ENCODE measurements at regions not wholly inside any gene's neighbourhood (a gene's known extent, or its start where the extent isn't known, plus 50 kb on each side); places are given as distances from the start of the nearest gene placed in this dataset.
"Not testable (repeated sequence)": the region's sequence is repeated elsewhere in the genome, so short reads cannot be mapped to it uniquely, and the experiment has no call there.

DNA sequence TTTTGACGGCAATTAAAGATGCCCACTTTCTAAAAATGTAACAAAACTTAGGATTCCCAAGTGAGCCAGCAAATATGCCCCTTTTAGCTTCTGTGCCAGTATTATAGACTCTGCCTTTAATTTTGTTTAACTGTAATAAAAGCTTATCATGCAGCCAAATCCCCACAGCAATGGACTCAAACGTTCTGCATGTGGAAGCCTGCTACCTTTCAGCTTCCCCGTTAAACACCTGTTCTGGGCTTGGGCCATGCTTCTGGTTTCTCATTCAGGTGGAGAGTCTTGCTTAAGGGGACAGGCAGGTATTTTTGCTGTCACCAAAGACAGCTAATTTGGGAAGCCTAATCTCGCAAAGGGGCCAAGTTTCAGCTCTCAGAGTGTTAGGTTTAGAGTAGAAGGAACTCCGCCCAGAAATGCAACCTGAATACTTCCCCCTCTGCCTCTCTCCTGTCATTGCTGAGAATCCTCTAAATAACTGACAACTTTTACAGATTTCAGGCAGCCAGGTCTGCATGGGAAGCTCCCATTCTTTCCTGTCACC, 399.4 kb upstream of the ATP11B start:
- no peak overlapping the region for H3K4me3 ChIP-seq (ENCODE audit: low read length)
- no peak for DNase-seq (ENCODE audit: low read depth, low spot score)

DNA sequence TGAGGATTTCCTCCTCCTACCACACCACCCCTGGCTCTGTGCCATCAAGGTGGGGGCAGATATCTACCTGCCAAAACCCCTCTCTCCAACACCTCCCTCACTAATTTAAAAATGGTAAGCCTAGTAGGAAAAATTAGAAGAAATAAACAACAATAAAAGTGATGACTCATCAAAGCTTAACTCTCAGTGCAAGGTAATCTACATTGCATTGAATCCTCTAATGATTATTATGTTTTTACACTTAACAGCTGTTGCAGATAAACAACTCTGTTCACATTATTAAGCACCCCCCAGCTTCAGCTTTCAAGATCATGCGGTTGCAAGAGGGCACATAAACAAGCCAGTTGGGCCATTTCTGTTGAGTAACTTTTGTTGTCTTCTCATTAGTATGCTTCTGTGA, 396.1 kb upstream of the ATP11B start:
- no peak overlapping the region for H3K4me3 ChIP-seq (ENCODE audit: low read length)
- no peak for DNase-seq (ENCODE audit: low read depth, low spot score)

DNA sequence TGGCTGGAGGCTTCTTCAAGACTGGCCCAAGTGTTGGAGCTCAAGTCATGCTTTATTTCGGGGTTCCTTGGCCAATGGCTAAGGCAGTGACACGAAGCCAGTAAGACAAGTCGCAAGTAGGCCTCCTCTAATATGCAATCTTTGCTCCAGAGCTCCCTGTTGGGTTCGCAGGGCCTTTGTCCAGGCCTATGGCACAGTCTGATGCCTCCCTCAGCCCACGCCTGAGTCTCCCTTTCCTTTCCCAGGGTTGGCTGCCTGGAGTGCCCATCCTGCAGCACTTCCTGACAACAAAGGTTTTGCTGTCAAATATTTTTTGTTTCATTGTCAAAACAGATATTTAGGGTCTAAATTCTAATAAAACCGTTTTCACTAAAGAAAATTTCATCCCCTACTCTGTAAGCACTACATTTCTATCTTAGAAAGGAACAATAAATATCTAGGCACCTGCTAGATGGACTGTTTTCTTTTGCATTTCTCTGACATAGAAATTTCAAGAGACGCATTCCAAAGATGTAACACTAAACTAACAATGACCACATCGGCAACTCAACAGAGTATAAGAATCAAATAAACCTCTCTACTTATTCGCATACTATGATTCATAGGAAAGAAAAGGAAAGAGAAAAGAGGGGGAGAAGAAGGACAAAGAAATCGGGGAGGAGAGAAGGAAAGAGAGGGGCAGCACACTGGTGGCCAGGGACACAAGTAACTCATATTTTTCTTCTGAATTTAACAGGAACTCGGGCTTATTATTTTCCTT, 393.1 kb upstream of the ATP11B start:
- DNase-seq (ENCODE audit: low read depth, low spot score), result no peak
- no peak overlapping the region for H3K4me3 ChIP-seq (ENCODE audit: low read length)

DNA sequence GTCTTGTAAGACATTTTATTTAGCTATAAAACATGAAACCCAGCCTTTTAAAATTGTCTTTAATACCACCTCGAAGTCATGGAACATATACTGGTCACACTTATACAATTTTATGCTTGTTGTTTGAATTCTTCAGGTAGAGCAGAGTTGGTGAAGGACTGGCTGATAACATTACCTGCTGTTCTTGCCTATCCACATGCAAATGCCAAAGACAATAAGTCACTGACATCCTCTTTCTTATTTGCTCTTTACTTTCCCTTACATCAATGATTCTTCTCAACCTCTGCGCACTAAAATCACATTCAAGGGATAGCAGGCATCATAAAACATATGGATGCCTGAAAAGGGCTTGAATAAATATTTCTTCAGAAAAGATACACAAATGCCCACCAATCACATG, 392.5 kb upstream of the ATP11B start:
- no peak for DNase-seq (ENCODE audit: low read depth, low spot score)
- H3K4me3 ChIP-seq (ENCODE audit: low read length), result no peak overlapping the region

DNA sequence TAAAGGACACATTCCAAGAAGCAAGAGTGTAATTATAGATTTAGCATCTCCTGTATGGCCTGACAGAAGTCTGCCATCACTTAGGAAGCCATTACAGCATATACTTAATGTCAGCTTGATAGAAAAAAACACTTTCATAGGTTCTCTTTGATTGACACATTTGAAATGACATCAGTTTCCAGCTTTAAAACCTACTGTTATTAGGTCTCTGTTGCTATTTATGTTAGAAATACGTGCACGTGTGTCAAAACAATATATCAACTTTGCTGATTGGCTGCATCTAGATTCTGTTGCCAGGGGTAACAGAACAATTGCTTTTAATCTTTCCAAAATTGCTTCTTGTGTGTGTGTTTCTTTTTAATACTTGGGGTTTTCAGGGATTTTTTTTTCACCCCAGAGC, 389.3 kb upstream of the ATP11B start:
- no peak overlapping the region for H3K4me3 ChIP-seq (ENCODE audit: low read length)
- no peak for DNase-seq (ENCODE audit: low read depth, low spot score)

DNA sequence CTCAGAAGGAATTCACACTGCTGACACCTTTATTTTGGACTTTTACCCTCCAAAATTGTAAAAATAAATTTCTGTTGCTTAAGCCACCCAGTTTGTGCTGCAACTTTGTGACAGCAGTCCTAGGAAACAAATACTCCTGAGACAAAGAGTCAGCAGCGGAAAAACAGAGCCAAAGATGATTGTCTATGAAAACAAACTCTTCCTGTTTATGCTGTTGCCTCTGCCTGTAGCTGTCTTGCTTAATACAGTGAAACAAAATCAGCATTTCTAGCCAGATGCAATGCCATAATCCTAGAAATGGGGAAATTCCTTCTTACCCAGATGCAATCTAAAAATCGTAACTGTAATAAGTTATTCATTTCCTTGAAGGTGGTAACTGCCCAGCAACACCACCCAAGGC, 387.5 kb upstream of the ATP11B start:
- H3K4me3 ChIP-seq (ENCODE audit: low read length), result no peak overlapping the region
- no peak for DNase-seq (ENCODE audit: low read depth, low spot score)

DNA sequence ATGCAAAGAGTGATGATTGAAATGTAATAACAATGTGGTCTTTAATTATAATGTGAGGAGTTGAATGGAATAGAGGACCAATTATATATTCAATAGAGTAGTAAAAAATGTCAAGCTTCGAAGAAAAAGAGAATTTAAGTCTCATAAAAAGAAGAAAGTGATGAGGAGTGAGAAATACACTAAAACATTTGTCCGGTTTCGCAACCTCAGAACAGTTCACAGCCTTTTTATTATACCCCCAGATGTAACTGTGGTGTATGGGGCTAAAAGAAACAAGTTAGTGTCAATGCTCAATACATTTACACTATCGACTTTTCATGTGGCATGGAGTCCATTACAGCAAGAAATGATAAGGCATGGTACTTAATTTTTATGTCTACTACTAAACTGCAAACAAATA, 386.5 kb upstream of the ATP11B start:
- DNase-seq (ENCODE audit: low read depth, low spot score), result no peak
- no peak overlapping the region for H3K4me3 ChIP-seq (ENCODE audit: low read length)

DNA sequence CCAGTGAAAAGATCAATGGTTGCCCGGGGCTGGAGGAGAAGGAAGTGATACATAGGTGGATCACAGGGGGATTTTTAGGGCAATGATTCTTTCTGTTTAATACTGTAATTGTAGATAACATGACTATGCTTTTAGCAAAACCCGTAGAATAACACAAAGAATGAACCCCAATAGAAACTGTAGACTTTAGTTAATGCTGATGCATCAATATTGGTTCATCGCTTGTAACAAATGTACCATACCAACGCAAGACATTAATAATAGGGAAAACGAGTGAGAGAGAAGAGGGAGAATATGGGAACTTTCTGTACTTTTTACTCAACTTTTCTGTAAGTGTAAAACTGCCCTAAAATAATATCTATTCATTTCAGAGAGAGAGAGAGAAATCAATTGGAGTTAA, 383.3 kb upstream of the ATP11B start:
- no peak overlapping the region for H3K4me3 ChIP-seq (ENCODE audit: low read length)
- no peak for DNase-seq (ENCODE audit: low read depth, low spot score)

DNA sequence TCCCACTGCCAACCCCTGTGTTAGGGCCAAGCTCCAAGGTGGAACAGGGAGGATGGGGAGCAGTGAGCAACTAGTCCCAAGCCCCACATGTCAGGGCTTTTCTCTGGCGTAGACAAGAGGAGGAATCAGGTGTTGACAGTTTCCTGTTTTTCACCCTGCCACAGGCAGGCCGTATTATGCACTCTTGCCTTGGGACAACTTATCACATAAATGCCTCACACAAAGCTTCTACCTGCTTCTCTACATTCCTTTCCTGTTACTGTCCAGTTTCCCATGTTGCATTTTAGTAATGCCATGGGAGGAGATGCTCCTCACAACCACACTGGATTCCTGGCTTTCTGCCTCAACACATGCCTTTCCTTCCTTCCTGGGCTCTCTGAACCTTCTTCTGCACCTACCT, 381.2 kb upstream of the ATP11B start:
- no peak overlapping the region for H3K4me3 ChIP-seq (ENCODE audit: low read length)
- no peak for DNase-seq (ENCODE audit: low read depth, low spot score)

DNA sequence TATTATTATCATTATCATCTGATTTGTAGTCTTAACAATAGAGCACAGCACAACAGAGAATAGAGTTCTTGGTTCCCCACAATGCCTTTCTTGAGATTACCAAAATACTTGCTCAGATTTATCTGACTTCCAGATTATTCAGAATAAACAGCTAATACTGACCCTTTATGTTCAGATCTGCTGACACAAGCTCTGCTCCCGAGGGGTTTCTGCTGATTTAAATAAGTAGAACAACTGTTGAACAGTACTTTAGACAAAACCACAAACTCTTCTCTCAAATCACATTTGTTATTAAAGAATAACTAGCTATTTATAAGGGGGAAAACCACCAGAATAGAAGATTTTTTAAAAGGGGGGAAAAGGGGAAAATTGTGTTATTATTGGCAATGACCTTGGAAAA, 380.2 kb upstream of the ATP11B start:
- H3K4me3 ChIP-seq (ENCODE audit: low read length), result no peak overlapping the region
- no peak for DNase-seq (ENCODE audit: low read depth, low spot score)

DNA sequence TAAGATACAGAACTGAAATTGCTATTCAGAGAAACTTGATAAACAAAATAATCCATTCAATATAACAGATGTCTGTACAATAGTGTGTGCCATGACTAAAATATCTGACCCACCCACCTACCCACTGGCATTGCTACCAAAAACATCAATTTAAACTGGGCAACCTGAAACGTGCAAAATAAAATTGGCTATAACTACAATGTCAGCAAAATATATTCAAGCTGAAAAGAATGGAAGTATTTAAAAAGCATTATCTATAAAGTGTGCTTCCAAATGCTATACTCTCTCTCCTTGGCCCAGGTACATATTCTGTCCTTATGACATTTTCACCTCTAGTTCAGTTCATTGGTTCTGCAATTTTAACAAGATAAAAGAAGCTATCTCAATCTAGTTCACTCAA, 379.6 kb upstream of the ATP11B start:
- H3K4me3 ChIP-seq (ENCODE audit: low read length), result no peak overlapping the region

DNA sequence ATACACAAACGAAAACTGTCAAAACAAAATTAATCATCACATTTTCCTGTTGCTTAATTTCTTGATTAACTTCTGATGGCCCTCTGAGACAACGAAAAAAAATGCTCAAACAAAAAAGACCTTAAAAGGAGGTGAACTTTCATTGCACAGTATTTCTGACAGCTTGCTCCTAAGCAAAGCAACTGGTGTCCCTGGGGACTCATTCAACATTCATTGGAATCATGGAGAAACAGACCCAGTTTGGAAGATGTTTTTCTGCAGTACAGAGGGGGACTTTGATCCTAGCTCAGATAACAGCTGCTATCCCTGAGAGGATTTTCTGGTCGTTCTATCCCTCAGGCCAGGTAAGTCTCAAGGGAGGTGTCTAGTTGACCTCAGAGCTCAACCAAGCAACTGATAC, 378.7 kb upstream of the ATP11B start:
- H3K4me3 ChIP-seq (ENCODE audit: low read length), result no peak overlapping the region
- DNase-seq (ENCODE audit: low read depth, low spot score), result no peak

More for the DNA sequence above, 379.6 kb upstream of the ATP11B start:
- no peak for DNase-seq (ENCODE audit: low read depth, low spot score)

DNA sequence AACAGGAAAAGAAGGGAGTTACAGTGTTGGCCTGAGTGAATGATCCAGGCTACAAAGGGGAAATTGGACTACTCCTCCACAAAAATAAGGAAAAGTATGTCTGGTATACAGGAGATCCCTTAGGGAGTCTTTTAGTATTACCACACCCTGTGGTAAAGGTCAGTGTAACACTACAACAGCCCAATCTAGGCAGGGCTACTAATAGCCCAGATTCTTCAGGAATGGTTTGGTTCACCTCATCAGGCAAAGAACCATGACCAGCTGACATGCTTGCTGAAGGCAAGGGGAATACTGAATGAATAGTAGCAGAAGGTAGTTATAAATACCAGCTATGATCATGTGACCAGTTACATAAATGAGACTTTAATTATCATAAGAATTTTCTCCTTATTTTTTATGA, 372.6 kb upstream of the ATP11B start:
- DNase-seq (ENCODE audit: low read depth, low spot score), result no peak
- H3K4me3 ChIP-seq (ENCODE audit: low read length), result no peak overlapping the region

DNA sequence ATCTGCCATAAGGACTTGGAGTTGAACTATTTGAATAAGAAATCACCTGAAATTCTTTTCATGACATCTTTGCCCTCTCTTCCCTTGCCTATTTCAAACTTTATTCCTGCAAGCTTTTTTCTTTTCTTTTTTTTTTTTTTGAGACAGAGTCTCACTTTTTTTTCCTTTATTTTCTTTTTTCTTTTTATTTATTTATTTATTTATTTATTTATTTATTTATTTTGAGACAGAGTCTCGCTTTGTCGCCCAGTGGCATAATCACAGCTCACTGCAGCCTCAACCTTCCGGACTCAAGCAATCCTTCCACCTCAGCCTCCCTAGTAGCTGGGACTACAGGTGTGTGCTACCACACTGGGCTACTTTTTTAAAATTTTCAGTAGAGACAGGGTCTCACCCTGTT, 369.3 kb upstream of the ATP11B start:
- no peak overlapping the region for H3K4me3 ChIP-seq (ENCODE audit: low read length)

DNA sequence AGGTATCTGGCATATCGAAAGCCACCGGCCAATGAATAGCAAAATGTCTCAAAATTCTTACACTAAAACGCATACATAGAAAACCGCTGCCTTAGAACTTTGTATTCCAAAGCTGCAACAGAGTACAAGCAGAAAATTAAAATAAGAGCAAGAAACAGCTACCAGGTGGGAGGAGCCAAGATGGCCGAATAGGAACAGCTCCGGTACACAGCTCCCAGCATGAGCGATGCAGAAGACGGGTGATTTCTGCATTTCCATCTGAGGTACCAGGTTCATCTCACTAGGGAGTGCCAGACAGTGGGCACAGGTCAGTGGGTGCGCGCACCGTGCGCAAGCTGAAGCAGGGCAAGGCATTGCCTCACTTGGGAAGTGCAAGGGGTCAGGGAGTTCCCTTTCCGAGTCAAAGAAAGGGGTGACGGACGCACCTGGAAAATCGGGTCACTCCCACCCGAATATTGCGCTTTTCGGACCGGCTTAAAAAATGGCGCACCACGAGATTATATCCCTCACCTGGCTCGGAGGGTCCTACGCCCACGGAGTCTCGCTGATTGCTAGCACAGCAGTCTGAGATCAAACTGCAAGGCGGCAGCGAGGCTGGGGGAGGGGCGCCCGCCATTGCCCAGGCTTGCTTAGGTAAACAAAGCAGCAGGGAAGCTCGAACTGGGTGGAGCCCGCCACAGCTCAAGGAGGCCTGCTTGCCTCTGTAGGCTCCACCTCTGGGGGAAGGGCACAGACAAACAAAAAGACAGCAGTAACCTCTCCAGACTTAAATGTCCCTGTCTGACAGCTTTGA, 367.2 kb upstream of the ATP11B start:
- not testable (repeated sequence) for DNase-seq (ENCODE audit: low read depth, low spot score); H3K4me3 ChIP-seq (ENCODE audit: low read length)

More for the DNA sequence above, 369.3 kb upstream of the ATP11B start:
- DNase-seq (ENCODE audit: low read depth, low spot score), result no peak

DNA sequence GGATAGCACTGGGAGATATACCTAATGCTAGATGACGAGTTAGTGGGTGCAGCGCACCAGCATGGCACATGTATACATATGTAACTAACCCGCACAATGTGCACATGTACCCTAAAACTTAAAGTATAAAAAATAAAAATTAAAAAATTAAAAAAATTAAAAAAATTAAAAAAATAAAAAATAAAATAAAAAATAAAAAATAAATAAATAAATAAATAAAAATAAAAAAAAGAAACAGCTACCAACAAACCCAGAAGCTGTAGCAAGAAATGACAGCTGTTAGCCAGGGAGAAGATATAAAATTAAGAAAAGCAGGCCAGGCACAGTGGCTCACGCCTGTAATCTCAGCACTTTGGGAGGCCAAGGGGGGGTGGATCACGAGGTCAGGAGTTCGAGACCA, 361.3 kb upstream of the ATP11B start:
- not testable (repeated sequence) for H3K4me3 ChIP-seq (ENCODE audit: low read length); DNase-seq (ENCODE audit: low read depth, low spot score)

DNA sequence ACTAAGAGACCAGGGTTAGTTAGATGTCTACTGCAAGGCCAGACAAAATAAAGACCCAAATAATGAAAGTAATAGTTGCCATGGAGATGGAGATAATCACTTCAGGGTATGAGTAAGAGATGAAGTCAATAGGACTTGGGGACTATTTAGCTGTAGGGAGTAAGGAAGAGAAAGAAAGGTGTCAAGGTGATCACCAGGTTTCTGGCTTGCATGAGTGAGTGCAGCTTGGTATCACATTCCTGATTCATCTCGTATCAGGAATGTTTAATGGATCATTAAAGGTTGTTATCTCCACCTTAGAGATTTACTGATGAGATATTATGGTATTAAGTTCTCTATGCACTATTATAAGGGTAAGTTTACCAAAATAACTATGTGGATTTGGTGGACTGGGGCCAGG, 357.4 kb upstream of the ATP11B start:
- DNase-seq (ENCODE audit: low read depth, low spot score), result no peak
- no peak overlapping the region for H3K4me3 ChIP-seq (ENCODE audit: low read length)

DNA sequence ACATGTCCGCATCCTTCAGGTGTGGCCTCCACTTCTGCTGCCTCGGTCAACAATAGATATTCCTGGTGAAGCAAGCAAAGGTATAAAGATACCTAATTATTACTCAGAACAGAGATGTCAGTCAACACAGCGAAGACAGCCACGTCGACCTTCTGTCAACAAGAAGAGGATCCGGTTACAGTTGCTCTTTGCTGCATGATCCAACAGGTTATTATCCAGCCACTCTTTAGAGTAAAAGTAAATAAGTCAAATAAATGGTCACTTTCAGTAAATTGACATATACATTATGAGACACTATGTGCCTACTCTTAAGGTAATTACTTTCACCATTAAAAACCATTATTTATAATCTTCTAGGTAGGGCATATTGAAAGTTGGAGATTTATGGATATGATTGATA, 356.8 kb upstream of the ATP11B start:
- H3K4me3 ChIP-seq (ENCODE audit: low read length), result no peak overlapping the region
- no peak for DNase-seq (ENCODE audit: low read depth, low spot score)

DNA sequence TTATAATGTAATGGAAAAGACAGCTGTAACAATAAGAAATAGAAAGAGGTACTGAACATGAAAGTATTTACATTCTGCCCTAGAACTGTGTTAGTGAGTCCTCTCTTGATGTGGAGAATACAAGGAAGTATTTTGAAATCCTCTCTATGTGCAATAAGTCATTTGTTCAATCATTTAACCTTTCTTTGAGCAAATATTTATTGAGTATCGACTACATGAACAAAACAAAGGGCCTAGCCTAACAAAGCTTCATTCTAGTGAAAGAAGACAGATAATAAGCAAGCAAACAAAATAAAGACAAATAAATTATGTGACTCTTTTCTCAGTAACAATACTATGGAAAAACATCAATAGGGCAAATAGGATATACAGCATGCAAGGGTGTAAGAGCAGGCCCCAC, 354.9 kb upstream of the ATP11B start:
- no peak for DNase-seq (ENCODE audit: low read depth, low spot score)
- no peak overlapping the region for H3K4me3 ChIP-seq (ENCODE audit: low read length)

DNA sequence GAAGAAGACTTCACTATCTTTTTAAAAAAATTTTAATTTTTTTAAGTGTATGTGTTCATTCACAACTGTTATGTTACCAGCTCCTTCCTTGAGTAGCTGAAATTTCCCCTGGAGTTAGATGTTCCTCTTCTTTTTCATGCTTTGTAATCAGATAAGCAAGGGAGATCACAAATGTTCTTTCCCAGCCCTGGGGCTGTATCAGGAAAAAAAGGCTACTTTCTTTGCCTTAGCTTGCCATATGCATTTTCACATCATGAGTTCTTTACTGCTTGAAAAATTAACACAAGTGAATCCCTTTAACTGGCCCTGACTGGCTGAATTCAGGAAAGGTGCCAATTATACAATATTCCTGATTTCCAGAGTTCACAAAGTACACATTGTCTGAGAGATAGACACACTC, 353.2 kb upstream of the ATP11B start:
- no peak overlapping the region for H3K4me3 ChIP-seq (ENCODE audit: low read length)
- DNase-seq (ENCODE audit: low read depth, low spot score), result no peak

DNA sequence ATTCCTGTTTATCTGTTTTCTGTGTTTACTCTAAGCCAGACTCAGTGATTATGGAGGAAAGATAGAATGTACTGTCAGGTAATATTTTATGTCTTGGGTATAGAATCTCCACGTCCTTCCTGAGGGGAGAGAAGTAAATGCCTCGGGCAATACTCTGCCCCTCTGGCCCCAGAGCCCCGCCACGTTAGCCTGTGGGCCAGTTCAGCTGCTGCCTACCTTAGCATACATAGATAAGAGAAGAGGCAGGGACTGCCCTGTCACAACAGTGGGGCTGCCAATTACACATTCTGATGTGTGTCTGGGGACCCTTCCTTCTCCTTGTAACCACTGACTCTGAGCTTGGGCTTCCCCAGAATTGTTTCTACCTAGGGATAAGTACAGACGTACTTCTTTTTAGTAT, 347.7 kb upstream of the ATP11B start:
- H3K4me3 ChIP-seq (ENCODE audit: low read length), result no peak overlapping the region
- no peak for DNase-seq (ENCODE audit: low read depth, low spot score)

Data from Jurkat, Clone E6-1 (cell line).